ENCODE measurements at regions not wholly inside any gene's neighbourhood (a gene's known extent, or its start where the extent isn't known, plus 50 kb on each side); places are given as distances from the start of the nearest gene placed in this dataset.

DNA sequence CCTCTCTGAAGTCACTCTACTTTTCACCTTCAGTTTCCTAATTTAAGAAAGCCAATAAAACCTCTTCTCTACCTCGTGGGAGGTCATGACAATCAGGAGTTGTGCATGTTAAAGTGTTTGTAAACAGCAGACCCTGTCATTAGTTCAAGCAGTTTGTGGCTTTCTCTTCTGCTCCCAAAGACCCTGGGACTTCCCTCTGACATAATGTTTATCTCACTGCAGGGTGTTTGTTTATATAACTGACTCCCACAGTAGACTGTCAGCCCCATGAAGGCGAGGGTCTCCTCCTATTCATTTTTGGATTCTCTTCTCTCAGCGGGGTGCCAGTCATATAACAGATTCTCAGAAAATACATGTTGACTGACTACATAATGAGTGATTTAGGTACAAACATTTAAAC lies 360.0 kb upstream of the ZNF462 start:
- Histone ChIP-seq H3K14ac (ENCODE audit: insufficient read depth, low read length) (no peak overlapping the region), H4K20me1 (ENCODE audit: control insufficient read depth, insufficient read depth, insufficient read length) (no peaks in the 10 kb centered on the region), H3K9me3 (ENCODE audit: control insufficient read depth, low read depth, low read length) (no peaks in the 10 kb centered on the region), H3K79me1 (ENCODE audit: insufficient read depth, low read depth, low read length, poor library complexity, severe bottlenecking) (no peaks in the 10 kb centered on the region), H2BK120ac (ENCODE audit: low read depth, low read length, poor library complexity, severe bottlenecking) (no peak overlapping the region), H3K9ac (ENCODE audit: extremely low read depth, insufficient read length, low read length) (no peak overlapping the region), H3K27me3 (ENCODE audit: insufficient read depth, low read length) (no peaks in the 10 kb centered on the region), H2BK20ac (ENCODE audit: low read depth, low read length, poor library complexity, severe bottlenecking) (no peak overlapping the region), H2BK5ac (ENCODE audit: insufficient read length, low read length) (no peak overlapping the region), H3T11ph (ENCODE audit: low read length) (no peak overlapping the region), H3K79me2 (ENCODE audit: insufficient read depth, low read length) (no peaks in the 10 kb centered on the region), H4K91ac (ENCODE audit: insufficient read length, low read depth, low read length) (no peak overlapping the region), H3K4ac (ENCODE audit: low read depth, low read length) (no peak overlapping the region), H3K23ac (ENCODE audit: insufficient read length, low read depth, low read length) (no peak overlapping the region), H2AK5ac (ENCODE audit: insufficient read length, low read length) (no peak overlapping the region), H3K23me2 (ENCODE audit: insufficient read length, low read depth, low read length, poor library complexity, severe bottlenecking) (no peaks in the 10 kb centered on the region), H4K8ac (replicated peaks; ENCODE audit: insufficient read length, low read depth, low read length) (no peak overlapping the region), H3K18ac (ENCODE audit: insufficient read length, low read depth, low read length) (no peak overlapping the region), H3K4me2 (ENCODE audit: insufficient read depth, insufficient read length, low read length) (no peak overlapping the region), H3K4me1 (ENCODE audit: insufficient read depth, low read length) (no peaks in the 10 kb centered on the region), H4K5ac (ENCODE audit: insufficient read length, low read depth, low read length) (no peak overlapping the region), H3K56ac (ENCODE audit: insufficient read length, low read depth, low read length) (no peak overlapping the region), H2BK15ac (ENCODE audit: low read depth, low read length) (no peak overlapping the region), H2AFZ (ENCODE audit: low read length) (no peak overlapping the region), H2BK12ac (ENCODE audit: insufficient read length, low read depth, low read length) (no peak overlapping the region), H3K27ac (ENCODE audit: insufficient read length, low read depth, low read length) (no peak overlapping the region)
- Mint-ChIP-seq H3K27ac (no peak overlapping the region), H3K36me3 (ENCODE audit: insufficient read depth in 1 of 3, low read depth in 3 of 3) (peaks cover 3 to 8% (median 8%) of the 10 kb centered on the region in 3 experiments; a peak in 5 of 7 replicates), H3K4me3 (no peak overlapping the region), H3K9me3 (peaks cover 5 to 6% of the 10 kb centered on the region in 2 experiments; a peak in 3 of 5 replicates), H3K4me1 (no peaks in the 10 kb centered on the region; a peak in 1 of 4 replicates), H3K27me3 (ENCODE audit: low read depth) (no peaks in the 10 kb centered on the region)
- DNase-seq: no peak
- TF ChIP-seq, protein P1, sequence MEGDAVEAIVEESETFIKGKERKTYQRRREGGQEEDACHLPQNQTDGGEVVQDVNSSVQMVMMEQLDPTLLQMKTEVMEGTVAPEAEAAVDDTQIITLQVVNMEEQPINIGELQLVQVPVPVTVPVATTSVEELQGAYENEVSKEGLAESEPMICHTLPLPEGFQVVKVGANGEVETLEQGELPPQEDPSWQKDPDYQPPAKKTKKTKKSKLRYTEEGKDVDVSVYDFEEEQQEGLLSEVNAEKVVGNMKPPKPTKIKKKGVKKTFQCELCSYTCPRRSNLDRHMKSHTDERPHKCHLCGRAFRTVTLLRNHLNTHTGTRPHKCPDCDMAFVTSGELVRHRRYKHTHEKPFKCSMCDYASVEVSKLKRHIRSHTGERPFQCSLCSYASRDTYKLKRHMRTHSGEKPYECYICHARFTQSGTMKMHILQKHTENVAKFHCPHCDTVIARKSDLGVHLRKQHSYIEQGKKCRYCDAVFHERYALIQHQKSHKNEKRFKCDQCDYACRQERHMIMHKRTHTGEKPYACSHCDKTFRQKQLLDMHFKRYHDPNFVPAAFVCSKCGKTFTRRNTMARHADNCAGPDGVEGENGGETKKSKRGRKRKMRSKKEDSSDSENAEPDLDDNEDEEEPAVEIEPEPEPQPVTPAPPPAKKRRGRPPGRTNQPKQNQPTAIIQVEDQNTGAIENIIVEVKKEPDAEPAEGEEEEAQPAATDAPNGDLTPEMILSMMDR (conservative IDR thresholded peaks at IDR 0.05): no peak
- no CpG with 5 or more reads among the region's 3 CpGs for WGBS (ENCODE audit: extremely low coverage, insufficient read length, low lambda C conversion rate)

Measured in H9 (cell line).